HEK293 (cell line): ENCODE measurements at regions not wholly inside any gene's neighbourhood (a gene's known extent, or its start where the extent isn't known, plus 50 kb on each side); places are given as distances from the start of the nearest gene placed in this dataset.

ENCODE experiments used
- CTCF ChIA-PET: fragments of 350-600 bp; formaldehyde crosslinking; extraction: SDS; loops from one replicate; lab custom pipeline; 2021; ENCODE audit warnings: antibody characterized with exemption; lab: Yijun Ruan, JAX
- POLR2A ChIA-PET: fragments of 300-600 bp; formaldehyde crosslinking; extraction: SDS; loops from one replicate; lab custom pipeline; 2020; ENCODE audit warnings: antibody characterized with exemption, inconsistent platforms; lab: Yijun Ruan, JAX
- H3K27ac ChIP-seq: fragments of 200-500 bp; sonication (Bioruptor generic); 2 replicates; pipeline ENCODE4 v1.5.1; 2014; ENCODE audit warnings: low read depth, low read length, control low read depth, inconsistent platforms; ENCODE audit errors: extremely low read depth
- H3K36me3 ChIP-seq, 2 experiments: fragments of 200-500 bp in 1 of 2; sonication (Bioruptor generic) in 1 of 2; 1 replicate in 1 of 2; 2 replicates in 1 of 2; pipeline ENCODE4 v1.5.1; 2014 to 2017; ENCODE audit warnings: inconsistent platforms in 2 of 2, low read length in 2 of 2; ENCODE audit not compliant: control insufficient read depth in 2 of 2, insufficient read depth in 1 of 2
- H3K4me1 ChIP-seq: fragments of 200-500 bp; sonication (Bioruptor generic); 2 replicates; pipeline ENCODE4 v1.5.1; 2014; ENCODE audit warnings: mild to moderate bottlenecking, low read length, inconsistent platforms; ENCODE audit not compliant: control insufficient read depth, insufficient read depth
- H3K4me3 ChIP-seq: 2 replicates; pipeline ENCODE4 v1.5.1; 2011; ENCODE audit warnings: low read depth, mild to moderate bottlenecking, control low read depth, low read length, moderate library complexity
- H3K9me3 ChIP-seq: fragments of 200-500 bp; sonication (Bioruptor generic); 2 replicates; pipeline ENCODE4 v1.5.1; 2014; ENCODE audit warnings: low read depth, low read length, inconsistent platforms; ENCODE audit not compliant: control insufficient read depth, insufficient read depth
- BCL11A ChIP-seq: fragments of 450-650 bp; formaldehyde crosslinking; IDR thresholded peaks from 2 replicates; pipeline ENCODE4 v1.5.1; 2016; ENCODE audit warnings: low read depth, missing biosample characterization, missing genetic modification characterization
- GFI1B ChIP-seq: fragments of 450-650 bp; formaldehyde crosslinking; IDR thresholded peaks from 2 replicates; pipeline ENCODE4 v1.5.1; 2016; ENCODE audit warnings: missing biosample characterization, missing genetic modification characterization
- GLI4 ChIP-seq: fragments of 450-650 bp; formaldehyde crosslinking; IDR thresholded peaks from 2 replicates; pipeline ENCODE4 v1.5.1; 2016; ENCODE audit warnings: missing biosample characterization, missing genetic modification characterization
- HOXC10 ChIP-seq: sonication (generic); formaldehyde crosslinking; IDR thresholded peaks from 2 replicates; pipeline ENCODE4 v1.8.1; 2023; ENCODE audit warnings: mild to moderate bottlenecking, missing genetic modification reagents
- KLF1 ChIP-seq: fragments of 450-650 bp; formaldehyde crosslinking; IDR thresholded peaks from 2 replicates; pipeline ENCODE4 v1.5.1; 2016; ENCODE audit warnings: missing biosample characterization, missing genetic modification characterization
- KLF10 ChIP-seq: fragments of 450-650 bp; IDR thresholded peaks from 2 replicates; pipeline ENCODE4 v1.5.1; 2018; ENCODE audit warnings: missing biosample characterization, mild to moderate bottlenecking, missing genetic modification characterization
- MEIS1 ChIP-seq: sonication (generic); formaldehyde crosslinking; IDR thresholded peaks from 2 replicates; pipeline ENCODE4 v1.8.1; 2022; ENCODE audit warnings: missing genetic modification reagents, mild to moderate bottlenecking, borderline replicate concordance
- OVOL3 ChIP-seq: fragments of 450-650 bp; formaldehyde crosslinking; IDR thresholded peaks from 2 replicates; pipeline ENCODE4 v1.5.1; 2016; ENCODE audit warnings: missing biosample characterization, missing genetic modification characterization
- ZBTB48 ChIP-seq: fragments of 450-650 bp; formaldehyde crosslinking; IDR thresholded peaks from 2 replicates; pipeline ENCODE4 v1.5.1; 2016; ENCODE audit warnings: missing biosample characterization, missing genetic modification characterization
- ZNF354C ChIP-seq: fragments of 450-650 bp; formaldehyde crosslinking; IDR thresholded peaks from 2 replicates; pipeline ENCODE4 v1.5.1; 2016; ENCODE audit warnings: missing biosample characterization, missing genetic modification characterization, low read depth, borderline replicate concordance
- ZNF473 ChIP-seq: fragments of 450-650 bp; formaldehyde crosslinking; IDR thresholded peaks from 2 replicates; pipeline ENCODE4 v1.5.1; 2017; ENCODE audit warnings: missing biosample characterization, missing genetic modification characterization
- ZNF48 ChIP-seq: fragments of 450-650 bp; formaldehyde crosslinking; IDR thresholded peaks from 2 replicates; pipeline ENCODE4 v1.5.1; 2016; ENCODE audit warnings: missing biosample characterization, missing genetic modification characterization
- ZNF558 ChIP-seq: fragments of 450-650 bp; formaldehyde crosslinking; IDR thresholded peaks from 2 replicates; pipeline ENCODE4 v1.5.1; 2016; ENCODE audit warnings: missing biosample characterization, missing genetic modification characterization
- ZNF660 ChIP-seq: fragments of 450-650 bp; IDR thresholded peaks from 2 replicates; pipeline ENCODE4 v1.5.1; 2018; ENCODE audit warnings: missing biosample characterization, mild to moderate bottlenecking, missing genetic modification characterization
- TF ChIP-seq, protein P1 (sequence below): fragments of 450-650 bp; formaldehyde crosslinking; IDR thresholded peaks from 2 replicates; pipeline ENCODE4 v1.5.1; 2016; ENCODE audit warnings: missing biosample characterization, missing genetic modification characterization
- TF ChIP-seq, protein P2 (sequence below): fragments of 450-650 bp; formaldehyde crosslinking; IDR thresholded peaks from 2 replicates; pipeline ENCODE4 v1.5.1; 2016; ENCODE audit warnings: missing biosample characterization, missing genetic modification characterization
- TF ChIP-seq, protein P3 (sequence below): fragments of 450-650 bp; formaldehyde crosslinking; IDR thresholded peaks from 2 replicates; pipeline ENCODE4 v1.5.1; 2016; ENCODE audit warnings: missing biosample characterization, missing genetic modification characterization
- TF ChIP-seq, protein P4 (sequence below): fragments of 450-650 bp; formaldehyde crosslinking; IDR thresholded peaks from 2 replicates; pipeline ENCODE4 v1.5.1; 2016; ENCODE audit warnings: missing biosample characterization, missing genetic modification characterization
- TF ChIP-seq, protein P5 (sequence below): fragments of 450-650 bp; formaldehyde crosslinking; IDR thresholded peaks from 2 replicates; pipeline ENCODE4 v1.5.1; 2016; ENCODE audit warnings: missing biosample characterization, missing genetic modification characterization
- TF ChIP-seq, protein P6 (sequence below): fragments of 450-650 bp; formaldehyde crosslinking; conservative IDR thresholded peaks from 2 replicates; pipeline ENCODE4 v1.5.1; 2016; ENCODE audit warnings: low read depth, missing biosample characterization, missing genetic modification characterization

DNA sequence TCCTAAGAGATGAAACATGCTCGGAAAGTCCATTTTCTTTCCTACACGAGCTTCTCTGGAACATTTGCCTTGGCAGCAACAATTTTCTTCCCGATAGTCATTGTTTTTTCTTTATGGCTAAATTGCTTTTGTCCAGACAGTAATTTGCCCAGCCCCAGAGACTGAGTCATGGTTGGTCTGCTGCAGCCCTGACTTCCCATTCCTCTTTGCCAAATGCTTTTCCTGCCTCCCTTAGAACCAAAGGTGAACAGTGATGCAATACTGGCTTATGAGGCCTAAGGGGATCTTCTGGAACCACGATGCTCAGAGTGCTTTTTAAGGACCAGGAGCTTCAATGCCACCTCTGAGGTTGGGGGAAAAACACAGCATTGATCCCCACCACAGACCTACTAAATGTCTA lies 1599.6 kb upstream of the TMEM132C start (continued):
- TF ChIP-seq, protein P1, sequence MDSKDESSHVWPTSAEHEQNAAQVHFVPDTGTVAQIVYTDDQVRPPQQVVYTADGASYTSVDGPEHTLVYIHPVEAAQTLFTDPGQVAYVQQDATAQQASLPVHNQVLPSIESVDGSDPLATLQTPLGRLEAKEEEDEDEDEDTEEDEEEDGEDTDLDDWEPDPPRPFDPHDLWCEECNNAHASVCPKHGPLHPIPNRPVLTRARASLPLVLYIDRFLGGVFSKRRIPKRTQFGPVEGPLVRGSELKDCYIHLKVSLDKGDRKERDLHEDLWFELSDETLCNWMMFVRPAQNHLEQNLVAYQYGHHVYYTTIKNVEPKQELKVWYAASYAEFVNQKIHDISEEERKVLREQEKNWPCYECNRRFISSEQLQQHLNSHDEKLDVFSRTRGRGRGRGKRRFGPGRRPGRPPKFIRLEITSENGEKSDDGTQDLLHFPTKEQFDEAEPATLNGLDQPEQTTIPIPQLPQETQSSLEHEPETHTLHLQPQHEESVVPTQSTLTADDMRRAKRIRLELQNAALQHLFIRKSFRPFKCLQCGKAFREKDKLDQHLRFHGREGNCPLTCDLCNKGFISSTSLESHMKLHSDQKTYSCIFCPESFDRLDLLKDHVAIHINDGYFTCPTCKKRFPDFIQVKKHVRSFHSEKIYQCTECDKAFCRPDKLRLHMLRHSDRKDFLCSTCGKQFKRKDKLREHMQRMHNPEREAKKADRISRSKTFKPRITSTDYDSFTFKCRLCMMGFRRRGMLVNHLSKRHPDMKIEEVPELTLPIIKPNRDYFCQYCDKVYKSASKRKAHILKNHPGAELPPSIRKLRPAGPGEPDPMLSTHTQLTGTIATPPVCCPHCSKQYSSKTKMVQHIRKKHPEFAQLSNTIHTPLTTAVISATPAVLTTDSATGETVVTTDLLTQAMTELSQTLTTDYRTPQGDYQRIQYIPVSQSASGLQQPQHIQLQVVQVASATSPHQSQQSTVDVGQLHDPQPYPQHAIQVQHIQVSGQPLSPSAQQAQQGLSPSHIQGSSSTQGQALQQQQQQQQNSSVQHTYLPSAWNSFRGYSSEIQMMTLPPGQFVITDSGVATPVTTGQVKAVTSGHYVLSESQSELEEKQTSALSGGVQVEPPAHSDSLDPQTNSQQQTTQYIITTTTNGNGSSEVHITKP, result no peak

DNA sequence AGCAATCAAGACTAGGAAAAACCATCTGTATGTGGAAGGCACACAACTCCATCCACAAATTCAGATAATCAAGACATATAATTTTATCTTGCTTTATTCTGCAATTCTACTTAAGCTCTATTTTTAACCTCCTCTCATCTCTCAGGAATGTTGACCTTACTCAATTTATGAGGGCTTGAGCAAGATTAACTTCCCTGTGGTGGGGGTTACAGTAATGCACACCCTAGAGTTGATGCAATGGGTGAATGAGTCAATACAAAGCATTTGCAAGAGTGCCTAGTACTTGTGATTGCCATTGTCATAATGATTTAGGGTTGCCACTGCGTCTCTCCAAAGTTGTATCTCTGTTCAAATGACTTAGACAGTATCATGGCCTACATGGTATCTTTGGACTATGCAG lies 1598.4 kb upstream of the TMEM132C start:
- ChIA-PET CTCF (interaction anchor here (0.7 kb wide), 1 partner anchor 890 kb away, joined by 3 read pairs; no protein-coding TSS in a partner anchor), POLR2A (no interaction called here)
- H3K4me3 ChIP-seq, result no peak overlapping the region
- H3K4me1 ChIP-seq, result no peaks in the 10 kb centered on the region
- TF ChIP-seq ZNF558, result no peak
- no peak for TF ChIP-seq OVOL3
- TF ChIP-seq, protein P2, sequence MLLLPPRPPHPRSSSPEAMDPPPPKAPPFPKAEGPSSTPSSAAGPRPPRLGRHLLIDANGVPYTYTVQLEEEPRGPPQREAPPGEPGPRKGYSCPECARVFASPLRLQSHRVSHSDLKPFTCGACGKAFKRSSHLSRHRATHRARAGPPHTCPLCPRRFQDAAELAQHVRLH (tag by site-specific recombination), result no peak
- no peak for TF ChIP-seq BCL11A
- TF ChIP-seq ZNF660 (tag by site-specific recombination), result no peak
- no peak for TF ChIP-seq GLI4 (tag by site-specific recombination)
- TF ChIP-seq, protein P3, sequence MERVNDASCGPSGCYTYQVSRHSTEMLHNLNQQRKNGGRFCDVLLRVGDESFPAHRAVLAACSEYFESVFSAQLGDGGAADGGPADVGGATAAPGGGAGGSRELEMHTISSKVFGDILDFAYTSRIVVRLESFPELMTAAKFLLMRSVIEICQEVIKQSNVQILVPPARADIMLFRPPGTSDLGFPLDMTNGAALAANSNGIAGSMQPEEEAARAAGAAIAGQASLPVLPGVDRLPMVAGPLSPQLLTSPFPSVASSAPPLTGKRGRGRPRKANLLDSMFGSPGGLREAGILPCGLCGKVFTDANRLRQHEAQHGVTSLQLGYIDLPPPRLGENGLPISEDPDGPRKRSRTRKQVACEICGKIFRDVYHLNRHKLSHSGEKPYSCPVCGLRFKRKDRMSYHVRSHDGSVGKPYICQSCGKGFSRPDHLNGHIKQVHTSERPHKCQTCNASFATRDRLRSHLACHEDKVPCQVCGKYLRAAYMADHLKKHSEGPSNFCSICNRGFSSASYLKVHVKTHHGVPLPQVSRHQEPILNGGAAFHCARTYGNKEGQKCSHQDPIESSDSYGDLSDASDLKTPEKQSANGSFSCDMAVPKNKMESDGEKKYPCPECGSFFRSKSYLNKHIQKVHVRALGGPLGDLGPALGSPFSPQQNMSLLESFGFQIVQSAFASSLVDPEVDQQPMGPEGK (tag by site-specific recombination), result no peak
- TF ChIP-seq, protein P4, sequence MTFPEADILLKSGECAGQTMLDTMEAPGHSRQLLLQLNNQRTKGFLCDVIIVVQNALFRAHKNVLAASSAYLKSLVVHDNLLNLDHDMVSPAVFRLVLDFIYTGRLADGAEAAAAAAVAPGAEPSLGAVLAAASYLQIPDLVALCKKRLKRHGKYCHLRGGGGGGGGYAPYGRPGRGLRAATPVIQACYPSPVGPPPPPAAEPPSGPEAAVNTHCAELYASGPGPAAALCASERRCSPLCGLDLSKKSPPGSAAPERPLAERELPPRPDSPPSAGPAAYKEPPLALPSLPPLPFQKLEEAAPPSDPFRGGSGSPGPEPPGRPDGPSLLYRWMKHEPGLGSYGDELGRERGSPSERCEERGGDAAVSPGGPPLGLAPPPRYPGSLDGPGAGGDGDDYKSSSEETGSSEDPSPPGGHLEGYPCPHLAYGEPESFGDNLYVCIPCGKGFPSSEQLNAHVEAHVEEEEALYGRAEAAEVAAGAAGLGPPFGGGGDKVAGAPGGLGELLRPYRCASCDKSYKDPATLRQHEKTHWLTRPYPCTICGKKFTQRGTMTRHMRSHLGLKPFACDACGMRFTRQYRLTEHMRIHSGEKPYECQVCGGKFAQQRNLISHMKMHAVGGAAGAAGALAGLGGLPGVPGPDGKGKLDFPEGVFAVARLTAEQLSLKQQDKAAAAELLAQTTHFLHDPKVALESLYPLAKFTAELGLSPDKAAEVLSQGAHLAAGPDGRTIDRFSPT, result no peak
- no peak for TF ChIP-seq KLF10 (tag by site-specific recombination)
- TF ChIP-seq GFI1B (tag by site-specific recombination), result no peak
- TF ChIP-seq, protein P5, sequence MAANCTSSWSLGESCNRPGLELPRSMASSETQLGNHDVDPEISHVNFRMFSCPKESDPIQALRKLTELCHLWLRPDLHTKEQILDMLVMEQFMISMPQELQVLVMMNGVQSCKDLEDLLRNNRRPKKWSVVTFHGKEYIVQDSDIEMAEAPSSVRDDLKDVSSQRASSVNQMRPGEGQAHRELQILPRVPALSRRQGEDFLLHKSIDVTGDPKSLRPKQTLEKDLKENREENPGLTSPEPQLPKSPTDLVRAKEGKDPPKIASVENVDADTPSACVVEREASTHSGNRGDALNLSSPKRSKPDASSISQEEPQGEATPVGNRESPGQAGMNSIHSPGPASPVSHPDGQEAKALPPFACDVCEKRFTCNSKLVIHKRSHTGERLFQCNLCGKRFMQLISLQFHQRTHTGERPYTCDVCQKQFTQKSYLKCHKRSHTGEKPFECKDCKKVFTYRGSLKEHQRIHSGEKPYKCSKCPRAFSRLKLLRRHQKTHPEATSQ (tag by site-specific recombination), result no peak
- H3K36me3 ChIP-seq, result no peaks in the 10 kb centered on the region
- no peak overlapping the region for H3K27ac ChIP-seq
- no peaks in the 10 kb centered on the region for H3K9me3 ChIP-seq

DNA sequence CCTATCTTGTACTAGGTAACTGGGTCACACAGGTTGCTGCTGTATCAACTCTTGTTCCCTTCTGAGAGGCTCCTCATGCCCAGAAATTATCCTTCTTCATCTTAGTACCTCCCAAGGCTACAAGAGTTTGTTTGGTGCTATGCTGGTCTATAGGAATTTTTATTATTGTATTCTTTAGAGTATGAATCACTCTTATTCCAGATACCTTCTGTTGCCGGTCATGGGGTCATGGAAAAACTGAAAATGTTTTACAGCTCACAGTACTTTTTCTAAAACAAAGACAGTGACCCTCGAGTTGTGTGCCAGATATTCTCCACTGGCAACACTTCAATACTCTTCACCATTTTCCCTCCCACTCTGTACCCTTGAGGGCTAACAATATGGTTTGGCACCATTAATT lies 1598.0 kb upstream of the TMEM132C start:
- Histone ChIP-seq H3K4me1 (no peaks in the 10 kb centered on the region), H3K9me3 (no peaks in the 10 kb centered on the region), H3K27ac (no peak overlapping the region), H3K4me3 (no peak overlapping the region), H3K36me3 (no peaks in the 10 kb centered on the region)
- ChIA-PET CTCF (interaction anchor here (0.7 kb wide), 1 partner anchor 889 kb away, joined by 3 read pairs; no protein-coding TSS in a partner anchor), POLR2A (no interaction called here)
- TF ChIP-seq ZNF354C (tag by site-specific recombination) (no peak), KLF1 (tag by site-specific recombination) (no peak), HOXC10 (CRISPR knock-in tag) (no peak), ZNF473 (tag by site-specific recombination) (no peak), ZNF48 (no peak), MEIS1 (CRISPR knock-in tag) (no peak), ZBTB48 (tag by site-specific recombination) (no peak)
- TF ChIP-seq, protein P6, sequence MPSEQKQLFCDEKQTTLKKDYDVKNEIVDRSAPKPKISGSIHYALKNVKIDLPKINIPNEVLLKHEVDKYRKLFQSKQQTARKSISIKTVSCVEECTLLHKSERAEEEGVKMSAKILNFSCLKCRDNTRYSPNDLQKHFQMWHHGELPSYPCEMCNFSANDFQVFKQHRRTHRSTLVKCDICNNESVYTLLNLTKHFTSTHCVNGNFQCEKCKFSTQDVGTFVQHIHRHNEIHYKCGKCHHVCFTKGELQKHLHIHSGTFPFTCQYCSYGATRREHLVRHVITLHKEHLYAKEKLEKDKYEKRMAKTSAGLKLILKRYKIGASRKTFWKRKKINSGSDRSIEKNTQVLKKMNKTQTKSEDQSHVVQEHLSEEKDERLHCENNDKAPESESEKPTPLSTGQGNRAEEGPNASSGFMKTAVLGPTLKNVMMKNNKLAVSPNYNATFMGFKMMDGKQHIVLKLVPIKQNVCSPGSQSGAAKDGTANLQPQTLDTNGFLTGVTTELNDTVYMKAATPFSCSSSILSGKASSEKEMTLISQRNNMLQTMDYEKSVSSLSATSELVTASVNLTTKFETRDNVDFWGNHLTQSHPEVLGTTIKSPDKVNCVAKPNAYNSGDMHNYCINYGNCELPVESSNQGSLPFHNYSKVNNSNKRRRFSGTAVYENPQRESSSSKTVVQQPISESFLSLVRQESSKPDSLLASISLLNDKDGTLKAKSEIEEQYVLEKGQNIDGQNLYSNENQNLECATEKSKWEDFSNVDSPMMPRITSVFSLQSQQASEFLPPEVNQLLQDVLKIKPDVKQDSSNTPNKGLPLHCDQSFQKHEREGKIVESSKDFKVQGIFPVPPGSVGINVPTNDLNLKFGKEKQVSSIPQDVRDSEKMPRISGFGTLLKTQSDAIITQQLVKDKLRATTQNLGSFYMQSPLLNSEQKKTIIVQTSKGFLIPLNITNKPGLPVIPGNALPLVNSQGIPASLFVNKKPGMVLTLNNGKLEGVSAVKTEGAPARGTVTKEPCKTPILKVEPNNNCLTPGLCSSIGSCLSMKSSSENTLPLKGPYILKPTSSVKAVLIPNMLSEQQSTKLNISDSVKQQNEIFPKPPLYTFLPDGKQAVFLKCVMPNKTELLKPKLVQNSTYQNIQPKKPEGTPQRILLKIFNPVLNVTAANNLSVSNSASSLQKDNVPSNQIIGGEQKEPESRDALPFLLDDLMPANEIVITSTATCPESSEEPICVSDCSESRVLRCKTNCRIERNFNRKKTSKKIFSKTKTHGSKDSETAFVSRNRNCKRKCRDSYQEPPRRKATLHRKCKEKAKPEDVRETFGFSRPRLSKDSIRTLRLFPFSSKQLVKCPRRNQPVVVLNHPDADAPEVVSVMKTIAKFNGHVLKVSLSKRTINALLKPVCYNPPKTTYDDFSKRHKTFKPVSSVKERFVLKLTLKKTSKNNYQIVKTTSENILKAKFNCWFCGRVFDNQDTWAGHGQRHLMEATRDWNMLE, result no peak
